GM06990 (cell line): ENCODE measurements at regions not wholly inside any gene's neighbourhood (a gene's known extent, or its start where the extent isn't known, plus 50 kb on each side); places are given as distances from the start of the nearest gene placed in this dataset.

Source experiments
- DNase-seq: peaks from one replicate; pipeline ENCODE4 v3.0.0-alpha.2; 2011; ENCODE audit not compliant: insufficient read length; ENCODE audit errors: extremely low read depth
- H3K27me3 ChIP-seq: replicated peaks from 2 replicates; pipeline ENCODE4 v1.6.0; 2011; ENCODE audit warnings: low read length; ENCODE audit not compliant: control insufficient read depth, insufficient read depth
- H3K36me3 ChIP-seq: 2 replicates; pipeline ENCODE4 v1.5.1; 2011; ENCODE audit warnings: low read length; ENCODE audit not compliant: control insufficient read depth, insufficient read depth
- H3K4me3 ChIP-seq: replicated peaks from 2 replicates; pipeline ENCODE4 v1.5.1; 2011; ENCODE audit warnings: low read depth, mild to moderate bottlenecking, control low read depth, low read length
- CTCF ChIP-seq: IDR thresholded peaks from 2 replicates; pipeline ENCODE4 v1.5.1; 2011; ENCODE audit warnings: low read length, control low read depth, mild to moderate bottlenecking, inconsistent platforms; ENCODE audit not compliant: insufficient read depth, poor library complexity, severe bottlenecking

GRCh38 chr3:150064971-150065370 lies 94.3 kb upstream of the PFN2 start:
- no peaks in the 10 kb centered on the region for H3K36me3 ChIP-seq
- no peak for TF ChIP-seq CTCF
- DNase-seq, result no peak
- H3K27me3 ChIP-seq, result no peaks in the 10 kb centered on the region; the same call in 1 of the 2 replicates
- no peak overlapping the region for H3K4me3 ChIP-seq

- Histone ChIP-seq H3K27me3 (no peaks in the 10 kb centered on the region; the same call in 1 of the 2 replicates), H3K4me3 (no peak overlapping the region), H3K36me3 (no peaks in the 10 kb centered on the region)
- TF ChIP-seq CTCF, result no peak
- DNase-seq, result no peak
Observed at GRCh38 chr3:150063237-150063636, 92.5 kb upstream of the PFN2 start.

GRCh38 chr3:150062492-150062891 lies 91.8 kb upstream of the PFN2 start:
- no peak for DNase-seq
- Histone ChIP-seq H3K36me3 (no peaks in the 10 kb centered on the region), H3K4me3 (no peak overlapping the region), H3K27me3 (no peaks in the 10 kb centered on the region; the same call in 1 of the 2 replicates)
- no peak for TF ChIP-seq CTCF

- no peak for DNase-seq
- no peak overlapping the region for H3K4me3 ChIP-seq
- TF ChIP-seq CTCF, result no peak
- H3K36me3 ChIP-seq, result no peaks in the 10 kb centered on the region
- H3K27me3 ChIP-seq, result no peaks in the 10 kb centered on the region
Observed at GRCh38 chr3:150061288-150062024, 90.8 kb upstream of the PFN2 start.

GRCh38 chr3:150059729-150060128 lies 89.0 kb upstream of the PFN2 start:
- H3K4me3 ChIP-seq, result no peak overlapping the region
- DNase-seq, result no peak
- H3K27me3 ChIP-seq, result no peaks in the 10 kb centered on the region; the same call in 1 of the 2 replicates
- no peak for TF ChIP-seq CTCF
- no peaks in the 10 kb centered on the region for H3K36me3 ChIP-seq
